Esophagus squamous epithelium (tissue), 4 donors: ENCODE measurements at regions not wholly inside any gene's neighbourhood (a gene's known extent, or its start where the extent isn't known, plus 50 kb on each side); places are given as distances from the start of the nearest gene placed in this dataset.

Experiments
- CTCF ChIP-seq, 6 experiments: fragments of 450-650 bp in 4 of 6; fragments of 200-600 bp in 2 of 6; sonication (generic) in 2 of 6; IDR thresholded peaks; one replicate each; pipeline ENCODE4 v1.5.1; 2016 to 2019; ENCODE audit warnings: antibody characterized with exemption in 6 of 6, mild to moderate bottlenecking in 4 of 6, moderate library complexity in 4 of 6
- POLR2A ChIP-seq, 4 donors: fragments of 450-650 bp; IDR thresholded peaks; one replicate each; pipeline ENCODE4 v1.6.1; 2017; ENCODE audit warnings: antibody characterized with exemption in 4 of 4, mild to moderate bottlenecking in 4 of 4, moderate library complexity in 3 of 4

GRCh38 chr5:167866797-167867196 lies 424.6 kb upstream of the WWC1 start:
- no peak for TF ChIP-seq CTCF (IDR thresholded peaks at IDR 0.05)
- TF ChIP-seq POLR2A (IDR thresholded peaks at IDR 0.05): no peak
